ENCODE measurements at regions not wholly inside any gene's neighbourhood (a gene's known extent, or its start where the extent isn't known, plus 50 kb on each side); places are given as distances from the start of the nearest gene placed in this dataset.
"Not testable (repeated sequence)": the region's sequence is repeated elsewhere in the genome, so short reads cannot be mapped to it uniquely, and the experiment has no call there.

GRCh38 chr13:39926345-39926744 is 270.9 kb downstream of the COG6 start:
- DNase-seq (no peak), ATAC-seq (no peak)
- Mint-ChIP-seq H3K36me3 (ENCODE audit: low read depth) (no peaks in the 10 kb centered on the region), H3K4me1 (peaks cover 11% of the 10 kb centered on the region), H3K9me3 (peaks cover 42% of the 10 kb centered on the region), H3K27me3 (peaks cover 2% of the 10 kb centered on the region), H3K4me3 (no peak overlapping the region), H3K27ac (no peak overlapping the region)

GRCh38 chr13:39928261-39928660 is 272.8 kb downstream of the COG6 start:
- Mint-ChIP-seq H3K36me3 (ENCODE audit: low read depth) (no peaks in the 10 kb centered on the region), H3K4me1 (peaks cover 11% of the 10 kb centered on the region), H3K4me3 (no peak overlapping the region), H3K27me3 (no peaks in the 10 kb centered on the region), H3K9me3 (peaks cover 25% of the 10 kb centered on the region), H3K27ac (no peak overlapping the region)
- DNase-seq = no peak
- ATAC-seq = no peak

GRCh38 chr13:39929583-39929982 is 274.1 kb downstream of the COG6 start:
- H3K36me3 Mint-ChIP-seq (ENCODE audit: low read depth) = no peaks in the 10 kb centered on the region
- no peak overlapping the region for H3K27ac Mint-ChIP-seq
- H3K9me3 Mint-ChIP-seq = peaks cover 19% of the 10 kb centered on the region
- DNase-seq = no peak
- no peak overlapping the region for H3K4me3 Mint-ChIP-seq
- ATAC-seq = no peak
- no peaks in the 10 kb centered on the region for H3K27me3 Mint-ChIP-seq
- H3K4me1 Mint-ChIP-seq = peaks cover 11% of the 10 kb centered on the region

GRCh38 chr13:39930060-39930459 is 274.6 kb downstream of the COG6 start:
- ATAC-seq (no peak), DNase-seq (no peak)
- Mint-ChIP-seq H3K27me3 (no peaks in the 10 kb centered on the region), H3K4me1 (peaks cover 13% of the 10 kb centered on the region), H3K36me3 (ENCODE audit: low read depth) (no peaks in the 10 kb centered on the region), H3K9me3 (peaks cover 14% of the 10 kb centered on the region), H3K27ac (no peak overlapping the region), H3K4me3 (no peak overlapping the region)

- no peaks in the 10 kb centered on the region for H3K27me3 Mint-ChIP-seq
- no peaks in the 10 kb centered on the region for H3K36me3 Mint-ChIP-seq (ENCODE audit: low read depth)
- peaks cover 7% of the 10 kb centered on the region for H3K9me3 Mint-ChIP-seq
- peaks cover 17% of the 10 kb centered on the region for H3K4me1 Mint-ChIP-seq
- no peak for ATAC-seq
- no peak overlapping the region for H3K27ac Mint-ChIP-seq
- no peak for DNase-seq
- no peak overlapping the region for H3K4me3 Mint-ChIP-seq
Measured at GRCh38 chr13:39930544-39931444, 275.3 kb downstream of the COG6 start.

GRCh38 chr13:39931505-39931904 is 276.0 kb downstream of the COG6 start:
- H3K4me3 Mint-ChIP-seq = no peak overlapping the region
- H3K27me3 Mint-ChIP-seq = no peaks in the 10 kb centered on the region
- ATAC-seq = no peak
- DNase-seq = no peak
- H3K9me3 Mint-ChIP-seq = peaks cover 4% of the 10 kb centered on the region
- no peaks in the 10 kb centered on the region for H3K36me3 Mint-ChIP-seq (ENCODE audit: low read depth)
- H3K4me1 Mint-ChIP-seq = peaks cover 18% of the 10 kb centered on the region
- no peak overlapping the region for H3K27ac Mint-ChIP-seq

- ATAC-seq; H3K9me3 Mint-ChIP-seq; H3K27ac Mint-ChIP-seq; H3K36me3 Mint-ChIP-seq (ENCODE audit: low read depth); DNase-seq; H3K27me3 Mint-ChIP-seq; H3K4me3 Mint-ChIP-seq: not testable (repeated sequence)
- H3K4me1 Mint-ChIP-seq = peaks cover 28% of the 10 kb centered on the region
Measured at GRCh38 chr13:39932514-39932913, 277.1 kb downstream of the COG6 start.

GRCh38 chr13:39935155-39935554 is 279.7 kb downstream of the COG6 start:
- peak; percentile 47 for ATAC-seq
- Mint-ChIP-seq H3K27me3 (no peaks in the 10 kb centered on the region), H3K27ac (no peak overlapping the region), H3K4me3 (no peak overlapping the region), H3K4me1 (peaks cover 33% of the 10 kb centered on the region), H3K36me3 (ENCODE audit: low read depth) (no peaks in the 10 kb centered on the region), H3K9me3 (peaks cover 4% of the 10 kb centered on the region)
- DNase-seq = no peak

GRCh38 chr13:39938596-39938995 is 283.1 kb downstream of the COG6 start:
- Mint-ChIP-seq H3K27me3 (no peaks in the 10 kb centered on the region), H3K4me3 (no peak overlapping the region), H3K36me3 (ENCODE audit: low read depth) (no peaks in the 10 kb centered on the region), H3K9me3 (no peaks in the 10 kb centered on the region), H3K4me1 (peaks cover 35% of the 10 kb centered on the region), H3K27ac (no peak overlapping the region)
- ATAC-seq (no peak), DNase-seq (no peak)

GRCh38 chr13:39941236-39941635 is 285.8 kb downstream of the COG6 start:
- H3K36me3 Mint-ChIP-seq (ENCODE audit: low read depth) = no peaks in the 10 kb centered on the region
- H3K27ac Mint-ChIP-seq = no peak overlapping the region
- DNase-seq (no peak), ATAC-seq (no peak)
- peaks cover 44% of the 10 kb centered on the region for H3K4me1 Mint-ChIP-seq
- no peak overlapping the region for H3K4me3 Mint-ChIP-seq
- H3K9me3 Mint-ChIP-seq = peaks cover 4% of the 10 kb centered on the region
- H3K27me3 Mint-ChIP-seq = no peaks in the 10 kb centered on the region

- peaks cover 8% of the 10 kb centered on the region for H3K9me3 Mint-ChIP-seq
- no peaks in the 10 kb centered on the region for H3K27me3 Mint-ChIP-seq
- H3K4me3 Mint-ChIP-seq = no peak overlapping the region
- ATAC-seq (no peak), DNase-seq (no peak)
- no peak overlapping the region for H3K27ac Mint-ChIP-seq
- peaks cover 38% of the 10 kb centered on the region for H3K4me1 Mint-ChIP-seq
- H3K36me3 Mint-ChIP-seq (ENCODE audit: low read depth) = no peaks in the 10 kb centered on the region
Measured at GRCh38 chr13:39941911-39942551, 286.6 kb downstream of the COG6 start.

GRCh38 chr13:39942552-39943273 is 287.3 kb downstream of the COG6 start:
- Mint-ChIP-seq H3K4me3 (no peak overlapping the region), H3K4me1 (peaks cover 33% of the 10 kb centered on the region), H3K27ac (no peak overlapping the region), H3K36me3 (ENCODE audit: low read depth) (no peaks in the 10 kb centered on the region), H3K9me3 (peaks cover 8% of the 10 kb centered on the region), H3K27me3 (no peaks in the 10 kb centered on the region)
- peak; percentile 92 for ATAC-seq
- DNase-seq = peak; percentile 69

GRCh38 chr13:39943711-39944110 is 288.2 kb downstream of the COG6 start:
- H3K27ac Mint-ChIP-seq = no peak overlapping the region
- ATAC-seq = no peak
- peaks cover 8% of the 10 kb centered on the region for H3K9me3 Mint-ChIP-seq
- H3K36me3 Mint-ChIP-seq (ENCODE audit: low read depth) = no peaks in the 10 kb centered on the region
- peaks cover 35% of the 10 kb centered on the region for H3K4me1 Mint-ChIP-seq
- DNase-seq = no peak
- no peak overlapping the region for H3K4me3 Mint-ChIP-seq
- H3K27me3 Mint-ChIP-seq = no peaks in the 10 kb centered on the region

GRCh38 chr13:39945226-39945625 is 289.8 kb downstream of the COG6 start:
- Mint-ChIP-seq H3K36me3 (ENCODE audit: low read depth) (no peaks in the 10 kb centered on the region), H3K27me3 (no peaks in the 10 kb centered on the region), H3K9me3 (peaks cover 8% of the 10 kb centered on the region), H3K4me1 (peaks cover 34% of the 10 kb centered on the region), H3K27ac (no peak overlapping the region), H3K4me3 (no peak overlapping the region)
- no peak for ATAC-seq
- no peak for DNase-seq

GRCh38 chr13:39946769-39947168 is 291.3 kb downstream of the COG6 start:
- no peak for ATAC-seq
- Mint-ChIP-seq H3K4me3 (no peak overlapping the region), H3K27ac (no peak overlapping the region), H3K27me3 (no peaks in the 10 kb centered on the region), H3K9me3 (peaks cover 8% of the 10 kb centered on the region), H3K4me1 (peaks cover 38% of the 10 kb centered on the region), H3K36me3 (ENCODE audit: low read depth) (no peaks in the 10 kb centered on the region)
- no peak for DNase-seq
